OCI-M2 (cell line): ENCODE measurements at regions not wholly inside any gene's neighbourhood (a gene's known extent, or its start where the extent isn't known, plus 50 kb on each side); places are given as distances from the start of the nearest gene placed in this dataset.
A peak's percentile ranks its signal among the peaks of the same experiment; 100 is the strongest.

Experiments used
- DNase-seq: peaks from one replicate; lab custom pipeline; 2025; ENCODE audit not compliant: unreplicated experiment; lab: John Stamatoyannopoulos, UW

- DNase-seq, result no peak
Measured at GRCh38 chr5:29995154-29995553, 1198.3 kb upstream of the CDH6 start.

DNA sequence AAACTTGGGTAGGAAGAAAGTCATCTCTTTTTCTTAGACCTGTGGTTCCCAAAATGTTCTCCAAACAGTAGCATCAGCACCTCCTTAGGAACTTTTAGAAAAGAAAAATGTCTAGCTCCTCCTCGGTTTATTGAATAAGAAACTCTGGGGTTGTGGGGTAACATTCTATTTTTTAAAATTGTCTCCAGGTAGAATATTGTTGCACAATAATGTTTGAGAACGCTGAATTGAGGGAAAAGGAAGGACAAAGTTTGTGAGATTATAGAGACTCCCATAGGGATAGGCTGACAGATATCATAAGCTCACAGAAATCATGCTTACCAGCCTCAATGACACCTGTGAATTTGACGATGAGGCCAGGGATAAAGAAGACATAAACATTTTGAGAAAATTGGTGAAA lies 1199.0 kb upstream of the CDH6 start:
- no peak for DNase-seq

GRCh38 chr5:29993286-29993685 lies 1200.2 kb upstream of the CDH6 start:
- DNase-seq, result no peak

GRCh38 chr5:29992248-29992647 lies 1201.2 kb upstream of the CDH6 start:
- DNase-seq, result no peak

DNA sequence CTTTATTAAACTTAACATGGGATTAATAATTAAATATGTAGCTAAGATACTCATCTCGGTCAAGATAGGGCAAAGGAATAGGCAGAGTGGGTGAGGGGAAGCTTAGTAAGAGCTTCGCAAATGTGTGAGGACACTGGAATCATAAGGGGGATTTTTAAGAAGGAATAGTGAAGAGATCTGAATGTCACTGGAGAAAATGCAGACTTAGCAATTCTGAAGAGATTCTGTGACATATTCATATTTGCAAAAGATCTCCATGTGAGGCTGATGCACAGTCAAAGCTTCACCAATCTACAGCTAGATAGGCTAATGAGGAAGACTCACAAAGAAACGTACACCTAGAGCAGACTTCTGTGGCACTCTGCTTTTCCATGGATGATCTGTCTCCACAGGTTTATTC lies 1202.8 kb upstream of the CDH6 start:
- DNase-seq, result no peak

GRCh38 chr5:29984156-29984540 lies 1209.3 kb upstream of the CDH6 start:
- DNase-seq, result peak; percentile 9

DNA sequence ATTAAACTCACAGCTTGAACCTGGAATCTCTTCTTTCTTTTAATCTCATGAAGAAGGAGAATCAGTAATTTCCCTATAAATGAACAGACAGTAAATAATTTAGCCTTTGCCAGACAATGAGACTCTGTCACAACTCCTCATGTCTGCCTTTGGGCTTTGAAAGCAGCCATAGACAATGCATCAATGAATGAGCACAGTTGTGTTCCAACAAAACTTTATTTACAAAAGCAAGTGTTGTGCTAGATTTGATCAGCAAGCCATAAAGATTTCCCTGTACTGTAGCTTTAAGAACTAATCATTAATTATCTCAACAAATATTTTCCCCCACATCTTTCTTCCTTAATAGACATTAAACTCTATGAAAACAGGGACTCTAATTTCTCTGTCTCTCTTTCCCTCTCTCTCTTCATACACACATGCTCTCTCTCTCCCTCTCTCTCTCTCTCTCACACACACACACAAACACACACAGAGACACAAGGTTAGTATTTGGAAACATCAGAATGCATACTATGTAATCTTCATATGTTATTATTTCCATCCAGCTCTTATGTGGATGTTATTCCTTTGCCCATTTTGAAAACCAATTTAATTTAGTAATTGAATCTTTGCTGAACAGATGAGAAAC lies 1209.8 kb upstream of the CDH6 start:
- no peak for DNase-seq

DNA sequence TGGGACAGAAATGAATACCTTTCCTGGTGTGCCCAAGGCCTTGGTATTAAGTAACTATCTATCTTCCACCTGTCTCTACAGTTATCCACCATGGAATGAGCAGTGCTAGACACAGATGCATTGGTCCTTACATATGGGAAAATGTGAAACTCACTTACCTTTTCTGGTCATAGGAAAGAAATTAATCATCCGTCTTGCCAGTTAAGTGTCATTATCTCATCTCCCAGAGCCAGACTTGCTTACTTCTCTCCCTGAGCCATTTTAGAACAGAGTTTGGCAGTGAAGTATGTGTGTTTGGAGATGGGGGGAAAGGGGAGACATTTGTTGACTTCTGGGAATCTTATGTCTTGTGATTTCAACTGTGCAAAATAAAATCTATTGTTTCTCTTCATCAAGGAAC lies 1211.0 kb upstream of the CDH6 start:
- DNase-seq, result no peak

GRCh38 chr5:29972597-29972996 lies 1220.9 kb upstream of the CDH6 start:
- no peak for DNase-seq

- no peak for DNase-seq
Measured at GRCh38 chr5:29963956-29964355, 1229.5 kb upstream of the CDH6 start.

GRCh38 chr5:29960323-29960722 lies 1233.2 kb upstream of the CDH6 start:
- no peak for DNase-seq

GRCh38 chr5:29950416-29951145 lies 1242.9 kb upstream of the CDH6 start:
- DNase-seq, result no peak

DNA sequence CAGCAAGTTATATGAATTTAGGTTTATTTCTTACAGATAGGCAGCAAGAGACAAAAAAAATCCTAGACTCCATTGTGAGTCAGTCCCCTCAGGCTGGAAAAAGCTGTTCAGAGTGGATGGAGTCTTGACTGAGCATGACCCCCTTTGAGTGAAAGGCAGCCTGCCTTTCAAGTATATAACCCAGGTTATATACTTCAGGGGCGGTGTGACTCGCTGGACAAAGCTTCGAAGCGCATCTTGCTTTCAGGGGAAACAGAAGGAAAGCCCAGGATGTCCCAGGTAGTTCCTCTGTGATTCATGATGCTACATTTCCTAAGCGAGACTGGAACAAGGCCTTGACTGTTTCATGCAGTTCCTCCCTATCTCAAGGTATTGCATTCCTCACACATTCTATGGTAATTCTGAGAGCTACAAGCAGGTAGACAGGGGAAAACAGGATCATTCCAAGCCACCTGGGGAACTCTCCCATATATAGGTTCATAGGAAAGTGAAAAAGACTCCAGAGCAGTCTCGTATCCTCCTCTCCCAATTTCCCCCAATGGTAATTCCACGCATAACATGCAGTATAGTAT lies 1244.1 kb upstream of the CDH6 start:
- no peak for DNase-seq

- DNase-seq, result no peak
Measured at GRCh38 chr5:29944327-29944726, 1249.2 kb upstream of the CDH6 start.

GRCh38 chr5:29942089-29942488 lies 1251.4 kb upstream of the CDH6 start:
- DNase-seq, result no peak

GRCh38 chr5:29939988-29940387 lies 1253.5 kb upstream of the CDH6 start:
- no peak for DNase-seq

DNA sequence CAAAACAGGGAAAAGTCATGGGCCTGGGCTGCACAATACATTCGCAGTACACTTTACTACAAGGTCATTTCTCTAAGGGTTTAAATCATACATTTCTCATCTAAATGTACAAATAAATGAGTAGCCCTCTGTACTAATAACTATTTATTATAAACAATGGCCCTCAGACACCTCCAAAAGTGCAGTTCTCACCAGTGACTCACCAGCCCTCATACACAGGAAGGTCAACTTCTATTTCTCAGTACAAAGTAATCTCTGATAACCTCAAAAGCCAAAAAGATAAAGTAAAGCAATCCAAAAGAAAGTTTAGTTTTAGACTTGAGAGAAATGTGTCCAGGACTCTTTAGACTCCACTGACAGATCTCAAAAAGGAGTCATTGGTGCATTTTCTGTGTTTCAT lies 1258.1 kb upstream of the CDH6 start:
- DNase-seq, result no peak

DNA sequence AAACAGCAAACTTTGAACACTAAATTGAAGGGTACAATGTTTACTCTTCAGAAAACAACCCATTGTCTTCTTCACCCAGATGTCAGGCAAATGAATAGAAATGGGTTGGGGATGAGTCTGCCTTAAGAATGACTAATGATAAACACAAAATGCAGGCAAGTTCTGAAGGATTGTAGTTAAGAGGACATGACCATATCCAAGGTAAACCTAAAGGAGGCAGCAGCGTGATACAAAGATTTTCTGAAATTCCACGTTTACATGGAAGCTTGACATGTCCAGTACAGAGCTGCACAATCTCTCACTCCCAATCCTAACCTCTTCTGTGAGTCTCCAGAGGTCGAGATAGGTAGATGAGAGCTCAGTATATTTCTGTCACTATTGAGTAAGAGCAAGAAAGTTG lies 1263.2 kb upstream of the CDH6 start:
- no peak for DNase-seq

- no peak for DNase-seq
Measured at GRCh38 chr5:29924107-29924506, 1269.4 kb upstream of the CDH6 start.

GRCh38 chr5:29905626-29906353 lies 1287.7 kb upstream of the CDH6 start:
- DNase-seq, result no peak

DNA sequence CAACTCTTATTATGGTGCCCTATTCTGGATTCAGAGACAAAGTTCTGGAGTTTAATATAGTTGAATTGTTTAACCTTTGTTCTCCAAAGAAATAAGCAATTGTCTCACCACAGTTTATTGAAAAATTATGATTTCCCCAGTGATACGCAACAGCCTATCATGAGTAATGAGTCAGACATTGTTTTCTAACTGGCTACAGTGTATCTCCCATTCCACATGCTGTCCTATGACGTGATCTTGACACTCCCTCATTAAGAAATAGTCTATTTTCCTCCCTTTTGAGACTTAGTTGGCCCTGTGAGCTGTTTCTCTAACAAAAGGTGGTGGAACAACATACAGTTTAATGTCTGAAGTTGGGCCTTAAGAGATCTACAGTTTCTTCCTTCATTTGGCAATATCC lies 1290.6 kb upstream of the CDH6 start:
- no peak for DNase-seq

GRCh38 chr5:29899583-29899982 lies 1293.9 kb upstream of the CDH6 start:
- DNase-seq, result no peak
